ENCODE measurements at regions not wholly inside any gene's neighbourhood (a gene's known extent, or its start where the extent isn't known, plus 50 kb on each side); places are given as distances from the start of the nearest gene placed in this dataset.

DNA sequence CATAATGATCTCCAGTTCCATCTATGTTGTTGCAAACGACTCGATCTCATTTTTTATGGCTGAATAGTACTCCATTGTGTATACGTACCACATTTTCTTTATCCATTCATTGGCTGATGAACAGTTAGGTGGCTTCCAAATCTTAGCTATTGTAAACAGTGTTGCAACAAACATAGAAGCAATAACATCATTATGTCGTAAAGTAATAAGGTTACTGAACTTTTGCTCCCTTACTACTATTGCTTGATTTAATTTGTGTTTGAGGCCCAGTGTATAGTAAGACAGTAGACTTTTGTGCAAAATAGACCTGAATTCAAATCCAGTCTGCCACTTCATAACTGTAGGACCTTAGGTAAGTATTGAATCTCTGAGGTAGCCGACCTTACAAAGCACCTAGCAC, 200.1 kb upstream of the CELF2 start:
- DNase-seq, result no peak

DNA sequence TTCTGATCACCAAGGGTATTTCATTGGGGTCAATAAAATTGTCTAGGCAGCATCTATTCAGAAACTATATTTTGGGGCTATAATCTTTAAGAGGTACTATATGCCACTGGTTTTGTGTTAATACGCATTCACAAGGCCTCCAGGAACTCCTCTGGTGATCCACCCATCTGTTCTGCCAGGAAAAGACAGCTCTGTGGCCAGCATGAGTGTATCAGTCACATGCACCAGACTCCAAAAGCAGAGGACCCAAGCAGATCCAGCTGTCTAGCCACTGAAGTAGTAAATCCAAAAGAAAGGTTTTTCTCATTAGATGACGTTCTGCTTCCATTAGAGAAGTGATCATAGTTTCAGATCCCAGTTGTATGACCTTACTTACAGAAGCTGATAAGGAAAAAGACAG, 199.6 kb upstream of the CELF2 start:
- DNase-seq, result no peak

DNA sequence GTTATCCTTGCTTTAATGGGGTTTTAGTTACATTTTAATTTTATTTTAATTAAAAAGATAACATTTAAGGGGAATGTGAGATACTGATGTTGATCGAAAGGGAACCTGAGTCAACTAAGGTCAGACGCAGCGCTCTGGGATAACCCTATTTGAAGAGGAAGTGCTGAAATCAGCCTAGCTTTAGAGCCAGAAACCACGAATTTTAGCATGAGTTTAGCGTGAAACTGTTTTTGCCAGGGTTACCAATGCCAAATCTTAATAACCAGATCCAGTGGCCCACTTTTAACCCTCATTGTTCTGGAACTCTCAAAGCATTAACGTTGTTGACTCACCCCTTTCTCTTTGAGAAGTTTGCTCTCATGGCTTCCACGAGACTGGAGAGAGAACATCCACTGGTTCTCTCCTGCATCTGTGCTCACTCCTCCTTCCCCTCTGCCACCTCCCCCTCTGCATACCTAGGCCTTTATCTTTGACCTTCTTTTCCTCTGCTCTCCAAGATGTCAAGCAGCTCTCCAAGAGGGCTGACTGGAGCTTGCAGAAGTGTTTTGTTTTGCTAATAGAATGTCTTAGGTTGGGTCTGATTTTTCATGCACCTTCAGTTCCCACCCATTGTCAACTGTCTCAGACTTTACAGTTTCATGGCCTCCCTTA, 198.3 kb upstream of the CELF2 start:
- DNase-seq, result no peak

DNA sequence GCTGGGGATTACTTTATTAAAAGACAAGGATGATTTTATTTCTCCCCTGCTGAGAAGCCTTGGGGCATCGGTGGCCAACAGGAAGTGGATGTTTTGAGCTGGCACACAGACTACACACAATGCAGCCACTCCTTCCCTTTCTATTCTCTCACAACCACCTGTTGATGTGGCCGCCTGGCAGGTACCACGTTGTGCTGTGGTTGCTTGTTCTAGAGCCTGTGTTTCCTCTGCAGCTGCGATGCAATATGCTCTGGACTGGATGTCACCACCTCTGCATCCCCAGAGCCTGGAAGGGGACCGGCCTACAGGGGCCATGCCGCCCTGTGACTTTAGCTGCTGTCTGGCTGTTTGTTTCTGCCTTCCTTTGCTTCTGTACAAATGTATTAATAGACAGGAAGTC, 195.7 kb upstream of the CELF2 start:
- no peak for DNase-seq

DNA sequence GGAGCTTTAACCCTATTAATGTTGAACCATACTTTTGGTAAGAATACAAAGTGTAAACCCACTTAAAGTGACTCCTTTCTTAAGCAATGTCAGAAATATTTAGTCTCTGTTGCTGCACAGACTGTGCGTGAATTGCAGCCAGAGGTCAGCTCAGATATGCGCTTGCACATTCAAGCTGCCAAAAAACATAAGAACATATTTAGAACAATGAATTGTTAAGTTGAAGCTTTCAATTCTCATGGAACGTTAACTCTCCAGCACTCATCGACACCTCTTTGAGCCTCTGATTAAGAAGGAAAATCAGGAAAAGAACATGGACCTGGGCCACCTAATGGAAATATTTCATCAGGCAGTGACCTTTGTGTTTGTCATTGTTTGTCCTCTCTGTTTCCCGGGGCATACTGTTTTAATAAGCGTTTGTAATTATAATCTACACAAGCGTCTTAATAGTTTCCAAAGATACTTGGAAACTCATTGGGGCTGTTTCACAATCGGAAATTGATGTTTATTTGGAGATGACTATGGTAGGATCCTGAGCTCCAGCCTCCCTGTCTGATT, 193.0 kb upstream of the CELF2 start:
- no peak for DNase-seq

DNA sequence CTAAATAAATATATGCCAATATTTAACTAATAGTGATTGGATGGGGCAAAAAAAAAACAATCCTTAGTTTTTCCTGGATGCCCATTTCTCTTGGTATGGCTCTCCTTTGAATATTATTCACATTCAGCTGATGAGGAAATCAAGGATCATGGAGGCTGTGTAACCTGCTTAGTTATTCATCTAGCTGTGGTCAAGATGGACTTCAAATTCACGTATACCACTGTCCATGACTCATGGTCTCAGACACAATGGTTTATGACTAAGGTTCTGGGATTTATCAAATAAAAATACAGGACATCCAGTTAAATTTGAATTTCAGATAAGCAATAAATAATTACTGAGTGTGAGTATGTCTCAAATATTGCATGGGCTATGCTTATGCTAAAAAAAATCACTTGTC, 191.5 kb upstream of the CELF2 start:
- DNase-seq, result no peak

DNA sequence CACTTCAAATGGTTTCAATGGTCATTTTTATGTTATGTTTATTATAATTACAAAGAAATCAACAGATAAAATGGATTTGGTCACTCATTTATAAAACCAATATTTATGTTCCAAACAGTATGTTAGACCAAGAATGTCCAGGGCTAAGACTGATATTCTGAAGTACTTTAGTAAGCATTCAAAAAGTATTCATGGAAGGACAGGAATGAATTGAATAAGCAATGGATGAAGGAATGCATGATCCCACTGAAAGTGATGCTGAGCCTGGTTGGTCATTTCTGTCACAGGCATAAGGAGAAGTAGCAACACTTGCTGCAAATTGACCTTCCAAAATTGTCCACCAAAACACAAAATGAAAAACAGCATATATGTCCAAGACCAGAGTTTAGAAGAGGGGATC, 189.0 kb upstream of the CELF2 start:
- no peak for DNase-seq

DNA sequence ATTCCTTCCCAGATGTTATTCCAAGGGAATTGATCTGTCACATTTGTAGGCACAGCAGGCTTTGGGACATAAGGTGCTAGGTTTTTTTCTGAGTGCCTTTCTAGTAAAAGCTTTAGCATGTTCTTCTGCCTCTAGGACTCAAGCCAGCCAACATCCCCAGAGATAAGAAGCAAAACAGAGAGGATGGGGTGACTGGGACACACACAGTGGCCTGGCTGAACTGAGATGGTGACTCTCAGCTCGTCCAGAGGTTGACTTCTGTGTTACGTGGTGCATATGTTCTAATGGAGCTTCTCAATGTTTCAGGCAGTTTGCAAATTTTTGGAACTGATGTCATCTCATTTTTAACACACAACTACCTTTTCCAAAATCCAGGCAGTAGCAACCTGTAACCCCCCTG, 188.1 kb upstream of the CELF2 start:
- no peak for DNase-seq

DNA sequence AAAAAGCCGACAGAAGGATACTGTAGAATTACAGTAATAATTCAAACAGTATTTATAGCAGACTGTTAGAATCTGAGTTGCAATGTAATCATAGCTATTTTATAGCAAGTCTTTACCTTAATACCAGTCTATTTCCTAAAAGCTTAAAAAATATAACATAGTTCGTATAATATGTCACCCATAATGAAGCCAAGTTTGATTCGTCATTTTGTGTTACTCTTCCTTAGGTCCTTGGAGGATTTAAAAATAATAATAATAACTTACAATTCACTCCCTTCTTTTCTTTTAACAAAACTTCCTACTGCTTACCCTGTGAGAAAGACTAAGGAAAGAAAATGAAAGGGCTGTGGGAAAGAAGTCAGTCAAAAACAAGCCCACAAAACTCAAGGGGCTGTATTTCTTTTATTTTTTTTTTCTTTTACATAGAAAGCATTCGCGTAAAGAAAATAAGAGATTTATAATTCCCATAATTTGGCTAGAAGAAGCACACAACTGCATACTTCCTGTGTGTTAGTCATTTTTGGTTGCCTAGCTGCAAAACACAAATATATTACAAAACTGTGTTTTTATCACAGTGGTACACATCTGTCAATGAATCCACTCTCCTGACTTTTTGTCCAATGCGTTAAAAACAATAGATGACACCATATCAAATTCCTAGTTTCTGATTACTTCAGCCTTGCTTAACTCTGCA, 187.2 kb upstream of the CELF2 start:
- DNase-seq, result no peak

DNA sequence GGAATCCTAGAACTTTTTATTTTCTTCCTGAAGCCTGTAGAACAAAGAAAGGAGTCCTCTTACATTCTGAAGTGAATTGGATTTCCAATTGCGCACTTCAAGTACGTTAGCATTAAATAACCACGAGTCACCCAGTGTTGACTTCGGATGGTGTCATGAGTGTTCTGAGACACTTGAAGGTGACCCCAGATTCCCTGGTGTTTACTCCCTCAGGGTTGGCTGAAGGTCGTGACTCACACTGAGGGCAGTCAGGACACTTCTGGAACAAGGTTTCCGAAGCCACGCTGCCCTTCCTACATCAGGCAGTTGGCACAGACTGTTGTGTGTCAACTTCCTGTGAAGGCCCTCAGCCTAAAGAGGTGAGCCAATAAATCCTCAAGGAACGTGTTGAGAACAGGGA, 186.6 kb upstream of the CELF2 start:
- DNase-seq, result no peak

DNA sequence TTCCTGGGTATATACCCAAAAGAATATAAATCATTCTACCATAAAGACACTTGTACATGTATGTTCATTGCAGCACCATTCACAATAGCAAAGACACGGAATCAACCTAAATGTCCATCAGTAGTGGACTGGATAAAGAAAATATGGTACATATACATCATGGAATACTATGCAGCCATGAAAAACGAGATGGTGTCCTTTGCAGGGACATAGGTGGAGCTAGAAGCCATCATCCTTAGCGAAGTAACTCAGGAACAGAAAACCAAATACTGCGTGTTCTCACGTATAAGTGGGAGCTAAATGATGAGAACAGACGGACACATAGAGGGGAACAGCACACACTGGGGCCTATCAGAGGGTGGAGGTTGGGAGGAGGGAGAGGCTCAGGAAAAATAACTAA, 183.7 kb upstream of the CELF2 start:
- no peak for DNase-seq

DNA sequence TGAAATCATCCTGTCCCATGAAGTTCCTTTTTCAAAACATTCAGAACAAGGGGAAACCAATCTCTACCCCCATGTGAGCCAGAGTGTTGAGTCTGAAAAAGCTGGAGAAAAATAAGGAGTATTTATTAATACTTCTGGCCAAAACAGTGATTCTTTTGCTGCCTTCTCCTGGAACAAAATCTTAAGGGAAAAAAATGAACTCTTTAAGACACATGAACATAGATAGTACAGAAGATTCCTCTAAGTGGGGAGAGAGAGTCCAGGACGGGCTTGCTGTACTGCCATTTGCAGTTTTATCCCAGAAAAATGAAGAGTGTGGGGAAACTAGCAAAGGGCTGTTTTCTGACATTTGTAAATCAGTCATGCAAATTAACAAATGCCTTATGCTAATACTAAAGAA, 173.4 kb upstream of the CELF2 start:
- no peak for DNase-seq

DNA sequence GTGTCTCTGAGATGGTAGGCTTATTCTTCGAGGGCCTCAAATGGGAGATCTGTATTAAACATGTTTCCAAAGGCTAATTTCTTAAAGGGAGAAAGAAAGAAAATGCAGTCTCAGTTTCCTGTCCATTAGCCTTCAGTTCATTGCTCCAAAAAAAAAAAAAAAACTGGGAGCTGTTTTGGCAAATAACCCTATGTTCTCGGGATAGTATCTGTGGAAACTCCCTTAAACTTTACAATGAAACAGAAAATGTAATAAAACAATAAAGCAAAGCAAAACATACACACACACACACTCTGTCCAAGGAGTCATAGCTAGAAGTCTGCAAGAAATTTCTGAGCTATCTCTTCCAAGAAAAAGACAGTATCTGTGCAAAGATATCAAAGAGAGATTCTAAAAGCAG, 172.5 kb upstream of the CELF2 start:
- no peak for DNase-seq

DNA sequence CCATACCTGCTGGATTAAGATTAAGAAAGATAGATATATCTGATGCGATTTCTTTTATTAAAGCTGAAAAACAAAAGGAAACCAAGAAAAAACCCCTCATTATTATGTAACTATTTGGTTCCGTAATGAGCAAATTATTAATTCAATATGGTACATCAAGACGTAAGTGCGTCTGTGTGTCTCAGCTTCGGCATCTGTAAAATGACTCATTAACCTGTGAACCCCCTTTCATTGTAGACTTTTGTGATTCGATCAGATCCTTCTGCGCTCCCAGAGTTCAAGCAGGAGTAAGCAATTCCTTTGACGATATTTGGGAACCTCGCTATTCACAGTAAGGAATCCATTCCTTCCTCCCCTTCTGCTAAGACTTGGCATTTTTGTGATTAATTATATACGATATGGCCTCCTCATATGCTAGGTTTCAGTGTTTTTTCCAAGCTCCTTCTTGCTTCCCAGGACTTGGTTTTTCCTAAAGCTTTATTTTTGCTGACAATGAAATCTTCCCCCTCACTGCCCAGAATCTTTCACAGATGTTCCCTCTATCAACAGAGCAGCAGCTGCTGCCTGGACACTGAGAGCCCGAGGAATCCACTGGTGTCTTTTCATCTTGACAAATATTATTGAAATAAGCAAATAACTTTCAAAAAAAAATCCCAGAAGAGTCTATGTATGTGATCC, 171.7 kb upstream of the CELF2 start:
- DNase-seq, result no peak

DNA sequence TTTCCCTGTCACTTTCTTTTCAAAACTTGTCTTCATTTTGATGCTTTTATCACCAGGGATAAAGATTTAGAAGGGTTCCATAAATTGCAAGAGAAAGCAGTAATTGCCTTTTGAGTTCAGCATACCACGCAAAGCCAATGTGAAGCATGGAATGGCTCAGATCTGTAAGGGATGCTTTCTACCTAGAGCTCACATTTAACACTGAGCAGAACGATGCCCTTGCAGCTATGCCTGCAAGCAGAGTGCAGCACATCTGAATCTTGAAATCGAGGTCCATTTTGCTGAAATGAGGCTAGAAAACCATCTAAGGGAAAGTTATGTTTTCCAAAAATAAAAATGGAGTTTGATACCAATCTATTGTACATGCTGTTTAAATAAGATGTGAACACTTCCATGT, 171.2 kb upstream of the CELF2 start:
- DNase-seq, result no peak

DNA sequence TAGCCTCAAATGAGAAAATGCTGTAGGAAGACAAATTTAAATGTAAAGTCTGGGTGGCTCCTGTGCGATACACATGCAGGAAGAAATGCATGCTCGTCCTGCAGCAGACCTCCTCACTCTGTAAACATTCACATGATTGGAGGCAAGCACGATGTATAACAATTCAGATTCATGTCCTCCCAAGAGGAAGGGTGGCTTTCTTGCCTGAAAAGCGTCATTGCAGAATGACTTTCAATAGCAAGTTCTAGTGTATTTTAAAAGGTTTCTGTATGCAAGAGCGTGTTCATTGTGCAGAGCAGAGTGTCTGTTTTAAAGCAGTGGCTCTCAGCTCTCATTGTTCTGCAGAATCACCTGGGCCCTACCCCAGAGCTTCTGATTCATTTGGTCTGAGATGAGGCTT, 170.3 kb upstream of the CELF2 start:
- DNase-seq, result peak in 3 of 51 donors; percentile 1 to 16 (median 15)

DNA sequence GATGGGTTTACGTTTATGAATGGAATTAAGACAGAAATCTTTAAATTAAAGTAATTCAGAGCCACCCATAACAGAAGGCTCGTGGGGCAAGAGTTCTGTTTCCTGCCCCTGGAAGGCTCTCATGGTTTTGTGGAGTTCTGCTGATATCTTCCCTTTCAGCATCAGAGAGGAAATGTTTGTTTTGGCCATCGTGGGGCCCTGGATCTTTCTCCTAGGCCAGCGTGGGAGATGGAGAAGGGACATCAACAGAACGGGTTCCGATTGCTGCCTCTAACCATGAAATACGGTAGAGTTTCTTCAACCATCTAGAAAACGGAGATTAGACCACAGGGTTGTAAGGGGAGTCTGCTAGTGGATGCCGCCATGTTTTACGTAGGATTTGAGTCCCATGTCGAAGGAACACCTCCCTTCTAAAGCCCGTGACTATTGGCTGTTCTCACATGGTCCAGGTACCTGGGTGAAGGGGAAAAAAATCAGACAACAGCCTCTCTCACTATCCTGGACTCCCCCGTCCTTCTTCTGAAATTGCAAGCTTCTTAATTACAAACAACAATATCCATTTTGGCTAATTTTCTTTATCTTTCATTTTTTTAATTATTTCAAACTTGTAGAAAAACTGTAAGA, 169.1 kb upstream of the CELF2 start:
- no peak for DNase-seq

DNA sequence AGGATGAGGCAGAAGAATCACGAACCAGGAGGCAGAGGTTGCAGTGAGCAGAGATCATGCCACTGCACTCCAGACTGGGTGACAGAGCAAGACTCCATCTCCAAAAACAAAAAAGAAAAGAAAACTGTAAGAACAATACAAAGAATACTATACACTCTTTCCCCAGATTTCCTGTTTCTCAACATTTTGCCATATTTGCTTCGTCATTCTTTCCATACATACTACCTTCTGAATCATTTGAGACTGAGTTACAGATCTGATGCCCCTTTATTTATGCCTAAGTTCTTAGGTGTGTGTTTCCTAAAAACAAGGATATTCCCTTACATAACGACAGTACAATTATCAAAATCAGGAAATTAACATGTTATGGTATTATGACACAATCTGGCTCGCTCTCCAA, 168.4 kb upstream of the CELF2 start:
- DNase-seq, result no peak

DNA sequence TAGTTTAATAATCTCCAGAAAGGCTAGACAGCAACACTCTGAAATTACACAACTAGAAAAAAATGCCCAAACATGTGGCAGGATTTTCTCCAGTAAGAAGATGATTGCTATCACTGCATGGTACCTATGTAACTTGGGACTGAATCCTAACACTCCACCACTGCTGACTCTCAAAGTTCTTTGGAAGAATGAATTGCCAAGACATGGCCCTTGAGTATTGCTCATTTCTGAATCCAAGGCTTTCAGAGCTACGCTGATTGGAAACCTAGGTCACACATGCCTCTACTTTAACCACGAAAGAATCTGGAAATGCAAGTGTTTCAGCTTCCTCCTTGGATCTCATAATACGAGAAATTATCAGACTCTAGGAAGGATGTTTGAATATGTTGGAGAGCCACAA, 167.5 kb upstream of the CELF2 start:
- no peak for DNase-seq

DNA sequence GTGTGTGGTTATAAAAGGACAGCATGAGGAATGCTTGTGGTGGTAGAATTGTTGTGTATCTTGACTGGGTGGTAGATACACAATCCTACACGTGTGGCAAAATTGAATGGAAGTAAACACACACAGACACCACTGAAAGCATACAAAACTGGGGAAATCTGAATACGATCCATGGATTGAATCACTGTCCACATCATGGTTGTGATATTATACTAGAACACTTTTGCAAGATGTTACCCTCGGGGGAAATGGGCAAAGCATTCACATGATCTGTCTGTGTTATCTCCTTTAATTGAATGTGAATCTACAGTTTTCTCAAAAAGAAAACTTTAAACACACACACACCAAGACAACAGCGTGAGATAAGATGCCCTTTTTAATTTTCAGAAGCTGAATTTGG, 165.2 kb upstream of the CELF2 start:
- DNase-seq, result no peak

DNA sequence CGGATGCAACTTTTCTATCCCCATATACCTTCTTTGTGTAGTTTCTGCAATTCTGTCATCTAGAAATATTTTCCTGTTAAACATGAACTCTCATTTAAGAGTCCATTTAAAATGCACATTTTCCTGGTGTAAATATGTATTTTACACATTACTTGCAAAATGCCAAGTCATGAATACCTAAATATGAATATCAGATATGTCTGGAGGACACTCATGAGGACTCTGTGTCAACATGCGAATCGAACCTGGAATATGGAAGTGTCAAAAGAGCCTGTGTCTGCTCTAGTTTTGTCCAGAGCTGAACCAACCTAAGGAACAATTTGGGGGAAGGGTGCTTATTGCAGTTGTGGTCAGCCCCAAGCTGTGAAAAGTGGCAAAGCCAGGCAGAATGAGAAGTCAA, 163.7 kb upstream of the CELF2 start:
- DNase-seq, result no peak

DNA sequence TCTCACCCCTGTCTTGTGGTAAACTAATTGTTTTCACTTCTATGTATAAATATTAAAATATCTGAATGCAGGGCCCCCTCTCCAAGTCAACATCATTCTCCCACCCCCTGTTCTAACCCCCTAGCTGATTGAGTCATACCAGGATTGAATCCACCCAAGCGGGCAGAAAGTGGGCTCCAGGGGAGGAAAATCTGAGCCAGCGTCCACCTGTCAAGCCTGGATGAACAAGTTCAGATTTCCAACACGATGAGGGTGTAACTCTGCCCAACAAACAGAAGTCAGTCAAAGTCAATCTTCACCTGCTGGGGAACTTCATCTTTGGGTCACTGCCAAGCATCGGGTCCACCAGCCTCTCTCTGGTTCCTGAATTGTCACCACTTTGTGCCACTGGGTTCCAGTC, 162.9 kb upstream of the CELF2 start:
- no peak for DNase-seq
